Stimulated activated CD8-positive, alpha-beta memory T cell treated with anti-CD3 and anti-CD28 coated beads, Interleukin-7, amount 100 ng/mL, for 24 hours (primary cell): ENCODE measurements at regions not wholly inside any gene's neighbourhood (a gene's known extent, or its start where the extent isn't known, plus 50 kb on each side); places are given as distances from the start of the nearest gene placed in this dataset.
A peak's percentile ranks its signal among the peaks of the same experiment; 100 is the strongest.

Experiments
- DNase-seq: peaks from one replicate; pipeline ENCODE4 v3.0.0-alpha.2; 2020; ENCODE audit warnings: low read depth

GRCh38 chr17:74087002-74087585 is 116.4 kb upstream of the RPL38 start:
- no peak for DNase-seq

- no peak for DNase-seq
Observed at GRCh38 chr17:74088285-74088933, 115.1 kb upstream of the RPL38 start.

- no peak for DNase-seq
Observed at GRCh38 chr17:74088934-74089329, 114.5 kb upstream of the RPL38 start.

DNA sequence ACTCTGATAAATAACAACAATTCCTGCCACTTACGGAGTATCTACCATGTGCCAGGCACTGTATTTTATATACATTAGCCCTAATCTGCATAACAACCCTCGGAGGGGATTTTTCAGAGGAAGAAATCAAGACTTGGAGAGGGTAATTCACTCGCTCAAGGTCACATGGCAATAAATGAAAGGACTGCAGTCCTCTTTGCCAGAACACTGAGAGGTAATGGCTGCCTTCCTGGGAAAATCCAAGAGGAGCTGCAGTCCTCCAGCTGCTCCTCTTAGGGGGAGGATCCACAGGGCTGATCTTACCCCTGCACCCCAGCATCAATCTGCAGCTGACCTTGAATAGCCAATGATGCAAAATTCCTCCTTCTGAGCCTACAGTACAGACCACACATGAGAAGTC is 114.1 kb upstream of the RPL38 start:
- no peak for DNase-seq

DNA sequence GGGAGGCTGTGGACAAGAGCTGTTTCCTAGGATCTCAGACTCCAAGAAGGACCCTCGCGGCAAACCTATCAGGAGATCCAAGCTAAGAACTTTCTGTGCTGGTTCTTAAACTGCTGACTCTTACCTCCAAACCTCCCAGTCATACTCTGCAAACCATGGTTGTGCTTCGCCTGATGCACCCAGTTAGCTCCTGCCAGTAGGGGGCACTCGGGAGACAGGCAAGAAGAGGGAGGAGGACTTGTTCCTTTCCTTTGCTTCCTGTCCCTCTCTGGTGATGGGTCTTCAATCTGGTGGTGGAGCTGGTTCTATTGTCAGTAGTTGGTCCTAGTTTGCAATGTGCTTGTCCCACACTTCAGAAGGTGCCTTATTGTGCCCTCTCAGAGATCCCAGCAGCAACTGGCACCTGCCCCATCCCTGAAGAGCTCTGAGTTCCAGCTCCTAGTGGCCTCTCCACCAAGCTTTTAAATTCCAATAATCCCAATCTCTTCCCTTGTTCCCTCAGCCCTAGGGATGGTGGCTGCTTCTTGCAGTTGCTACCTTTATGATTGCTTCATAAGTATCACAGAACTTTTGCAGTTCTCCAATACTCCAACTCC is 113.5 kb upstream of the RPL38 start:
- DNase-seq, result peak; percentile 23

- DNase-seq, result no peak
Observed at GRCh38 chr17:74094651-74095050, 108.8 kb upstream of the RPL38 start.

GRCh38 chr17:74096456-74096855 is 107.0 kb upstream of the RPL38 start:
- no peak for DNase-seq

GRCh38 chr17:74097450-74098135 is 105.9 kb upstream of the RPL38 start:
- DNase-seq, result no peak

DNA sequence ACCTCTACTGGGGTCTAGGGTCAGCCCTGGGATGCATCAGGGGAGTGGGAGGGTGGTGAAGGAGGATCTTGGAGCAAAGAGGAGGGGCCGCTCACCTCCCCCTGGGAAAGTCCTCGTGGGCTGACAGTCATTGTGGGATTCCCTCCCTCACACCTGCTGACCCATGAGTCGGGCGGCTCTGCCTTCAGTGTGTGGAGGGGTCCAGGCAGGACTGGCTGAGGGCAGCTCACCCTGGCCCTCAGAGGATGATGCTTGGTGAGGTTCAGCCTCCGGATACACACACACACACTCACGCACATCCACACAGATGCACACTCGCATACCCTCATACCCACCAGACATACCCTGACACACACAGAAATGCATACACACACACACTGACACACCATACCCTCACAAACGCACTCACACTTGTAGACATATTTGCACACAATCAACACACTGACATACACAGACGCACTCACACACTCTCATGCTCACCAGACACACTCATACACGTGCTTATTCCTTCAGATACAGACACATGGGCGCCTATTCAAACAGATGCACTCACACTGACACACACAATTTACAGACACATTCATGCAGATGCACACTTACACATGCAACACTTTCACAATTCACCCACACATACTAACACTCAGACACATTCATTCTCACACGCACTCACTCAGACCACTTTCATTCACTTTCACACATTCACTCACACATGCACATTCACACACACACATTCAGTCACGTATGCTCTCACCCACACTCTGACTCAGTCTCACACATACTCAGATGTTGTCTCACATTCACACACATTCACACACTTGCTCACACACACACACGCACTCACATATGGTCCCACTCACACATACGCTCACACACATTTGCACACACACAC is 105.1 kb upstream of the RPL38 start:
- DNase-seq, result no peak

GRCh38 chr17:74099442-74100340 is 103.8 kb upstream of the RPL38 start:
- no peak for DNase-seq

- DNase-seq, result no peak
Observed at GRCh38 chr17:74104921-74105320, 98.6 kb upstream of the RPL38 start.

GRCh38 chr17:74107107-74107506 is 96.4 kb upstream of the RPL38 start:
- DNase-seq, result no peak

- no peak for DNase-seq
Observed at GRCh38 chr17:74108126-74108705, 95.3 kb upstream of the RPL38 start.

- DNase-seq, result no peak
Observed at GRCh38 chr17:74110467-74110866, 93.0 kb upstream of the RPL38 start.

DNA sequence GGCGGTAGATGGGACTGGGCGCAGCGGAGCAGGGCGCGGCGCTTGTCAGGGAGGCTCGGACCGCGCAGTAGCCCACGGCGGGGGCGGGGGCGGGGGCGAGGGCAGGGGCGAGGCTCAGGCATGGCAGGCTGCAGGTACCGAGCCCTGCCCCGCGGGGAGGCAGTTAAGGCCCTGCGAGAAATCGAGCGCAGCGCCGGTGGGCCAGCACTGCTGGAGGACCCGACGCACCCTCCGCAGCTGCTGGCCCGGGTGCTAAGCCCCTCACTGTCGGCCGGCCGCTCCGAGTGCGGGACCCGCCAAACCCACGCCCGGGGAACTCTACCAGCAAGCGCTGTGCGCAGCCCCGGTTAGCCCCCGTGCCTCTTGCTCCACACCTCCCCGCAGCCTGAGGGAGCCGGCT is 90.2 kb upstream of the RPL38 start:
- DNase-seq, result no peak

- no peak for DNase-seq
Observed at GRCh38 chr17:74113952-74114351, 89.5 kb upstream of the RPL38 start.

GRCh38 chr17:74114881-74115470 is 88.5 kb upstream of the RPL38 start:
- no peak for DNase-seq

GRCh38 chr17:74115586-74115985 is 87.9 kb upstream of the RPL38 start:
- DNase-seq, result no peak

DNA sequence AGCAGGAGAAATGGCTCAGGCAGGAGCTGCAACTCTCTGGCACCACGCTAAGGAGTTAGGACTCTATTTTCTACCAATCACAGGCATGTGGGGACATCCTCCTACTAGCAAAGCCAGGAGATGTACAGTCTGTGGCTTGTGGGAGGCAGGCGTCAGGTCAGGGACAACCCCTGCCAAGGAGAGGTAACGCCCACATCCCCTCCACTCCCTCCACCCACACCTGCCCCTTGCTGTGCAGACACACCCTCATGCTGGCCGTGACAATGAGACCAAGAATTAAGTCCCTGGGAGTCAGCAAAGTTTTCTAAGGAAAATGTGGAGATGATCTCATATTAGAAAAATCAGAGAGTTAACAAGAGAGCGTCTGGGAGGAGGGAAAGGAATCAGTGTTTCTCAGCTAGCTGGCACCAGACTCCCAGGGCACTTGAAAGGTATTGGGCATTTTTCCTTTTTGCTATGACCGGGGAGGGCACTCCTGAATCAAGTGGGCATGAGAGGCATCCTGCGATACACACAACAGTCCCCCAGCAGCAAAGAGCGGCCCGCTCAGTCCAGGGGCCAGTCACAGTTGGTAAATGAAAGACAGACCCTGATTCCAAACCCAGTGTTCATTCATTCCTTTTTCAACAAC is 87.3 kb upstream of the RPL38 start:
- DNase-seq, result no peak
